GF-D8 (cell line): ENCODE measurements at regions not wholly inside any gene's neighbourhood (a gene's known extent, or its start where the extent isn't known, plus 50 kb on each side); places are given as distances from the start of the nearest gene placed in this dataset.

Experiments used
- DNase-seq: peaks from one replicate; lab custom pipeline; 2025; lab: John Stamatoyannopoulos, UW

DNA sequence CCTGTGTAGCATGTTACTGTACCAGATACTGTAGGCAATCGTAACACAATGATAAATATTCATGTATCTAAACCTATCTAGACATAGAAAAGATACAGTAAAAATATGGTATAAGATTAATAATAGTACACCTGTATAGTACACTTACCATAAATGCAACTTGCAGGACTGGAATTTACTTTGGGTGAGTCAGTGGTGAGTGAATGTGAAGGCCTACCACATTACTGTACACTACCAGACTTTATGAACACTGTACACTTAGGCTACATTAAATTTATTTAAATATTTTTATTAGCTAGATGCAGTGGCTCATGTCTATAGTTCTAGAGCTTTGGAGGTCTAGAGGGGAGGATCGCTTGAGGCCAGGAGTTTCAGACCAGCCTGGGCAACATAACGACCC, 186.6 kb upstream of the ROPN1 start:
- no peak for DNase-seq

DNA sequence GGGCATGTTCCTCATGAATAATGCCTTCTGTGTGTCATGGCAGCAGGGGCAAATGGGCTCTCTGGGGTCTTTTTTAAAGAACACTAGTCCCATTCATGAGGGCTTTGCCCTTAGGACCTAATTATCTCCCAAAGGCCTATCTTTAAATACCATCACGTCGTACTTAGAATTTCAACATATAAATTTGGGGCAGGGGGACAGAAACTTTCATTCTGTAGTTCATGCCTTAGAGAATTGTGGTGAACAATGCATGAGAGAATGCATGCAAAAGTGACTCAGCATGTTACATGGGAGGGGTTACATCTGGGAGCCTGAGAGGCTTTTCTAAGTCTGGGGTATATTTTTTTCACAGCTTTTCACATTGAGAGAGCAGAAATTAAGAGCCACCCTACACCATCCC, 208.5 kb upstream of the ROPN1 start:
- no peak for DNase-seq

DNA sequence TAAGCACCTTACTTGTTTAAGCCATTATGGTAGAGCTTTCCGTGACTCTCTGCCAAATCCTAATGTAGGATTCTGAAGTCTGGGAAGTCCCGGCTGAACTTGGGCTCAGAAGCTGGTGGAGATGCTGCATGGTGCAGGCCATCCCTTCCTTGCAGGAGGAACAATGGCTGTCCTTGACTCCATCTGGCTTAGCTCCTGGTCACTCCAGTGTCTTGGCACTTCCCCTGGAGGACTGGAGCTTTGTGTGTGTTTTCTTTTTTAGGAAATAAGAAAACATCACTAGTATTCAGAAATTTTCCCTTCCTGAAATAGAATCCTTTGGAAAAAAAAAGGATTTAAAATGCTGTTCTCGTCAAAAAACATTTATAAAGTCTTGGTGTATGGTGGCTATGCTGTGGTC, 209.3 kb upstream of the ROPN1 start:
- DNase-seq, result no peak

DNA sequence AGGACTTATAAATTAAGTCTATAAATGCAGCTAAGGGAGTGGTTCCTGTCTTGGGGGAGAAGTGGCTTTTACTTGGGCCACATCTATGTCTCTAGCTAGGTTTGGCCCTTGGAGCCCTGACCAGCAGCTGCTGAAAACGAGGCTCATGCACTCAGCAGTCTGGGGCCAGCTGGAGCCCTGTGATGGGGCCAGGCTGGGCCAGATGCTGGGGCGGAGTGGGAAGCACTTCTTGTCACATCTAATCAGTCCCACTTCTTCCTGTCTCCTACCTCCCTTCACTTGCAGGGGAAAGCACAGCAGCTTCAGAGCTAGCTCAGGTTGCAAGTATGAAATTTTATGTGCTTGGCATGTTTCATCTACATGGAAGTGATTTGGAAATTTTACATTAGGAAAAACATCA, 209.9 kb upstream of the ROPN1 start:
- no peak for DNase-seq

DNA sequence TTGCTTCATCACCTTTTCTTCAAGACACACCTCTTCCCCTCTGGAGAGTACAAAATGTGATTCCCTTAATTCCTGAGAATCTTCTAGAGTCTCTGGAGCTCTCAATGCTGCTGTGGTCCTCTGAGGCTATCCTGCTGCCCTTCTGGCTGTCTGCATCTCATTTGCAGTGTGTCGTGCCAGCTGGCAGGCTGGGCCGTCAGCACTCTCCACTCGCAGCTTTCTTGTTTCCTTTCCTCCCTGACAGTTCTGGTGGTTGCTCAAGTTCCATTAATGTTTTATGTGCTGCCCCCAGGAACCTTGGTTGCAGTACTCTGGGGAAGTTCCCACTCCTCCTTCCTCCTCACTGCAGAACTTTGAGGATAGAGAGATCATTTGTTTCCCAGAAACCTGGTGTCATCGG, 210.8 kb upstream of the ROPN1 start:
- no peak for DNase-seq

DNA sequence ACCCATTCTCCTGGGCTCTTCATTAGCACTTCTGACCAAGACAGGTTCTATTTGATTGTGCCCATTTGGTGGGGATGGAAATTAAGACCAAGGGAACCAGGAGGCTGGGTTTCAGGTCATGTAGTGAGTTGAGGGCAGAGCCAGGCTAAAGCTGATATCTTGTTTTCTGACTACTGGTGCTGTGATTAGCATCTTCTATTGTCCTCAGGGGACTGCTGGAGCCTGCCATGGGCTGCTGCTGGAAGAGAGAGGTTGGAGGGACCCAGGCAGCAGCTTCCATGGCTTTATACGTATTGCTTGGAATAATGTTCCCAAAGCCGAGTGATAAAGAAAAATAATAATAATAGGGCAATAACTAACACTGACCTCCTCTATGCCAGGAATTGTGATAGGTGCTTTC, 211.4 kb upstream of the ROPN1 start:
- DNase-seq, result no peak

DNA sequence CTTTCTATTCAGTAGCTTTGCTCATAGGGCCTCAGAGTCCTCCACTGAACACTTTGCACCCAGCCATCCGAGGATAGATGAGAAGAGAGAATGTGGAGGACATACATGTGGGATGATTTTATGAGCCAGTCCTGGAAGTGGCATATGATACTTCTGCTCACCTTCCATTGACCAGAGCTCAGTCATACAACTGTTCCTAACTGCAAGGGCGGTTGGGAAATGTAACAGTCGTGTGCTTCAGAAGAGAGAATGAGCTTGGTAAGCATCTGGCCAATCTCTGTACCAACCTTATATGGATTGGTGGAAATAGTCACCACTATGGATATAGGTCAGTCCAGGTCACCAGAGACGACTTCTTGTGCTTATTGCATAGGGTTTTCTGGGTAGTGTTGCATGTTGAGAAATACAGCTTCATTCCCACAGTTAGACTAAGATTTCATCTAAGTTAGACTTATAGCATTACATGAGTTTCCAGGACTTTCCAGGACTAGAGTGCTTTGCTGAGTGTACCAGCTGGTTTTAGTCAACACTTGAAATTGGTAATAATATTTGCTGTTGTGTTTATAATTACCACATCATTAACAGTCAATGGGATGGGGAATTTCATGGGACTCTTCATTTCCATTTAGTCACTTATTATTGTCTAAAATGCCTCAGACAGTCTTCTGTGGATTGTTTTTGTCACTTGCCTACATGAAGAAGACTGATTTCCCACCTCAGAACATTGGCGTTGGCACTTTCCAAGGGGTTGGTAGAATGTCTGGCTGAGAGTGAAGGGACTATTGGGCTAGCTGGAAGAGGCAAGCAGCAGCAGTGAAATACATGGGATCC, 214.5 kb upstream of the ROPN1 start:
- no peak for DNase-seq

DNA sequence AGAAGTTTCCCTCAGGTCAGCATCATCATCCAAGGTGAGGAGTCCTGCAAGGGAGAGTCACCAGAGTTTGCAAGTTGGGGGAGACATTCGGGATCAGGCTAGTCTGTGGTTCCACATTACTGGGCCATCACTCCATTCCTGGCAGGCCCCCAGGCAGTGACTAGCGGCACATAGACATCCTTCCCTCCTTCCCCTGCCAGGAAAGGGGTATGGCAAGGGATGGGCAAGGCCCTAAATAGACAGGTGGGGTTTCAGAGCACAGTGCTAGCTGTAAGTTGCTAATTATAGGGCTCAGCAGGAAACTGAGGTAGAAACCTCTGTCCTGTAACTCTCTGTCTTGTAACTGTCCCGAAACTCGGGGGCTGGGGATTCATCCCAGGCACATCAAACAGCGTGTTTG, 215.2 kb upstream of the ROPN1 start:
- no peak for DNase-seq

DNA sequence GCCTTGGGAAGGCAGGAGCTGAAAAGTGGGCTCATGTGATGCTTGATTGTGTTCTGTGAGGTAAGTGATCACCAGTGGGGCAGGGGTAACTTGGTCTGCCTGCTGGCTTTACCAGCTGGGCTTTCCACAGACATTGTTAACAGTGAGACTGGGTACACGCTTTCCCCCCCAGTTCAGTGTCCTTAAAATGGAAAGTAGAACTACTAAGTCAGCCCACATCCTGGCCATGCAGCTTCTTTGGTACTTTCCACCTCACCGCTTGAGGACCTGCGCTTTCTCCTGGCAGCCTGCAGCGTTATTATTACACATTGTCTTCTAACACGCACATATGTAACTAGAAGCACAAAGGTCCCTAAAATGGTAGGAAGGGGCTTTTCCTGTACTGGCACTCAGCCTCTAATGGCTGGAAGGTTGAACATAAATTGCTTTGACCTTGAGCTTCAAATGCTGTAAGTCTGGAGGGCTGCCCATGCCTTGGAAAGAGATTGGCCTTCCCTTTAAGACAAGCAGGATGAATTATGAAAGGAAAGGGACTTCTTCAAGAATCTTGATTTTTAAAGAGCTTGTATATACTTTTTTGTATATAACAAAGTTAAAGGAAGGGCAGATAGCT, 216.1 kb upstream of the ROPN1 start:
- no peak for DNase-seq

DNA sequence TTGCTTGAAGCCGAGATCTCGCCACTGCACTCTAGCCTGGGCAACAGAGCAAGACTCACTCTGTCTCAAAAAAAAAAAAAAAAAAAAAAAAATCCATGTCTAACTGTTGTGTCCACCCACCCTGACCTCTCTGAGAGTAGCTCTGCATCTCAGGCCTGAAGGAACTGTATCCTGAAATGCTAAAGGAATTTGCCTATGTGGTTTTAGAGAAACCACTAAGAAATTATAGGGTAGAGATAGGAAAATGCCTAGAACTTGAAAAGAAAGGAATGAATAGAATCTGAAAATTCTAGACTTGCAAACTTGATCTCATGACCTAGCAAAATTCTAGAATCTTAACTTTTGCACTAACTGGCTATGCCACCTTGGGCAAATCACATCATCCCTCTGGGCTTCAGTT, 217.5 kb upstream of the ROPN1 start:
- no peak for DNase-seq

DNA sequence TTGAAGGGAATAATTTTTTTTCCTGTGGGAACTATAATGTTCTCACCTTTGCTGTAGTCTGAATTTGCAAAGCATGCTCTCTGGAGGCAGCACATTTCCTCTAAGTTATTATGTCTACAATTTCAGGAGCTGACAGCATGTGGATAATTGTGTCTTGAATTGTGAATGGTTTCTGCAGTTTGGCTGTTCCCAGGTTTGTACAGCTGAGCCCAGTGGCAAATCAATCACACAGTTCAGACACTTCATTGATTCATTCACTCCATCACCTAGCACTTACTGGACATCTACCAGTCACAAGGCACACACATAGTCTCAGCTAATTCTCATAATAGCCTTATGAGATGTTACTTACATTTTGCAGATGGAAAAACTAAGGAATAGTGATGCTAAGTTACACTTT, 219.0 kb upstream of the ROPN1 start:
- DNase-seq, result no peak

DNA sequence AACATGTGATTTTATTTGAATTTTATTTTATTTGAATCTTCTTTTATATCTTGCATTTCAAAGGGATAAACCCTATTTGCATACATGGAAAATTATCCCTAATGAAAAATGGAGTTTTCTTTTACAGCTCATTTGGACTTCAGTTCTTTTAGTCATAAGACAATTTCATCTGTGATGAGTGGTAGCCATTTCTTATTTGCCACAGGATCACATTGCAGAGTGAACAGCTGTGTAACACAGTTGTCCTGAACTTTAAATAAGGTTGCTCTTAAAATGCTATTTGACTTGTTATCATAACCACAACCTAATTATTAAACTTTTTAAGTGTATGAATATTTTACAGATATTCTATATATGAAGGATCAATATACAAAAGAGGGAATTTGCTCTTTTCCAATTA, 221.7 kb upstream of the ROPN1 start:
- no peak for DNase-seq

DNA sequence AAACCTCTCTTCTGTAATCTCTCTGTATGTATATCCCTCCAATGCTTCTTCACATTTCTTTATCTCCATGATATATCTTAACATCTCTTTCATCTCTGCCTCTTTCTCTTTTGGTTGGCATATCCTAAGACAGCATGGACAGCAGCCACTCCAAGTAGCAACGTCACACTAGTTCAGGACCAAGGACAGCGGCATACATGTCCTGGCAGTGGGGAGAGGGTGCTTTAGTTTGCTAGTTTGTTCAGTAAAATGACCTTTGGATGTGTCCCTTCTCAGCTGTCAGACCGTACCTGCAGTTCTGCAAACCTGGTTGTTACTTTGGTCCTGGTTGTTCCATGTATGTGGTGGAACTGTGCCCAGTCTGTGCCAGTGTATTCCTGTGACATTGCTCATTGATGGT, 225.6 kb upstream of the ROPN1 start:
- no peak for DNase-seq

DNA sequence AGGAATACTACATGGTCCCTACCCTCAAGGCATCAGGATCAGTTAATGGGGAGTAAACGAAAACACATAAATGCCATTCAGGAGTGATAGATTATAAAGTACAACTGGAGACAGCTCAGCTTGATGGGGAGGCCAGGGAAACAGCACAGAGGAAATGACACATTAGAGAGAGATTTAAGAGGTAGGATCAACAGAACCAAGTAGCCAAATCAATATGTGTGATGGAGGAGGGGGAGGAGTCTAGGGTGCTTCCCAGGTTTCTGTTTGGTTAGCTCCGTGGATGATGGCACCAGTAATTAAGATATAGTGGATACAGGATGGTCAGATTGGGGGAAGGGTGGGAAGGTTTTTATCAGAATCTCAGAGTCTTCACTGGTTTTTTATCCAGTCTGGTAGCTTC, 229.5 kb upstream of the ROPN1 start:
- no peak for DNase-seq

DNA sequence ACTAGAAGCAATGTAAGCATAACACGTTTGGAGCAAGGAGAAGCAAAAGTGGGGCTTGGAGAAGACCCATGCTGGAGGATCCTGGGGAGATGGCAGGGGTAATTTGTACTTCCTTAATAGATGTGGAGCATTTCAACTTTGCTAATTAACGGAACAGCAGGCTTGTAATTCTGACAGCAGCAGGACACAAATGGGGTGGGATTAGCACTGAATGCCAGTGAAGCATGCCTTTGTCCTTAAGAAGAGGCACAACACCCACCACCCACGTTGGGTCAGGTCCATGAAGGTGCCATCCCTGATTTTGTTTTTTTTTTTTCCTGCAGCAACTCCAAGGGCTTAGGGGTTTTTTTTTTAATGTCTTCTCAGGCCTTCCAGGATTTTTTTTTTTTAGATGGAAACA, 231.9 kb upstream of the ROPN1 start:
- DNase-seq, result no peak

DNA sequence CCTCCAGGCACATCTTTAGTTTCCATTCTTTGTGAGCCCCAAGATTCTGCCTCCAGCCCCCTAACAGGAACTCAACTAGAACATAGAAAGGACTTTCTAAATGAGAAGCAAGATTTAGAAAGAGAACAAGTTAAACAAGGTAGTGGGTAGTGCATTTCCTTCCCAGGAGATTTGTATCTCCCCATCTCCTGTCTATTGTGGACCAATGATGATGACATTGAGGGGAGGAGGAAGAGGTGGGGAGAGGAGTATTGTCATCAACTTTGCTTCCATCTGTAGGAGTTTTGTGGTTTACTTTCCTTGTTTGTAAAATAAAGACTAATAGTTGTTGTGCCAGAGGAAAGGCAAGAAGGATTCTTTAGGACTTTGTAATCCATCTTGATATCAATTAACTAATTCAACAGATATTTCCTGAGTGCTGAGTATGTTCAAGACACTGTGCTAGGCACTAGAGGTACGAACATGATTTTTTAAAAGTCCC, 235.3 kb upstream of the ROPN1 start:
- no peak for DNase-seq

DNA sequence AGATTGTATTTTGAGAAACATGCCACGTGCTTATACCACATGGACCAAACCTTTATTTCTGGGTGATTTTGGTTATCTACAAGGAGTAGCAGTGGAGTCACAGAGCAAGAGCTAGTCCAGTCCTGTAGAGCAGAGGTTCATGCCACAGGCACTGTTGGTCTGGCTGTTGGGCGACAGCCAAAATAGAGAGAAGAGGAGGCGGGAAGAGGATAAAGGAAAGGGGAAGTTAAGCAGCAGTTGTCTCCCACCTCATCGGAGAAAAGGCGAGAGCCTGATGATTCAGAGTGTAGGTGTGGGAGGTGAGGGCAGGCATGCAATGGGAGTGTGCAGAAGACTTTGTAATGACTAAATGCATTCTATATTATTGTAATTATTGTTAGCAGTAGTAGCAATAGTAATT, 237.5 kb upstream of the ROPN1 start:
- DNase-seq, result no peak

DNA sequence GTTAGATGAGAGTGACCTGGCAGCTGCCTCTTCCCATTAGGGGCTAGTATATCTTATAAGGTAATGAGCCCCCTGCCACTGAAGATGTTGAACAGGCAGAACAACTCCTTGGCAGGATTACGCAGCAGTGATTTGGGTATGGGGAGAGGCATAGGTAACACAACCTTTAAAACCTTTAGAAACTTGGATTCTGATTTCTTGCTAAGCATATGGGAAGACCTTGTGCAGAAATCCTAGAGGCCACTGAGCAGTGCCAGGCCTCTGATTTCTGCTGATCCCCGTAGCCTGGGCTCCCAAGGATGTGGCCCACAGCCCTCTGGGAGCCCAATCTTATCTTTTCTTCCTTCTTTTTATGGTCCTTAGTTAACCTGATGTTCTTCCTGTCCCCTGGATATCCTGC, 237.9 kb upstream of the ROPN1 start:
- DNase-seq, result no peak

DNA sequence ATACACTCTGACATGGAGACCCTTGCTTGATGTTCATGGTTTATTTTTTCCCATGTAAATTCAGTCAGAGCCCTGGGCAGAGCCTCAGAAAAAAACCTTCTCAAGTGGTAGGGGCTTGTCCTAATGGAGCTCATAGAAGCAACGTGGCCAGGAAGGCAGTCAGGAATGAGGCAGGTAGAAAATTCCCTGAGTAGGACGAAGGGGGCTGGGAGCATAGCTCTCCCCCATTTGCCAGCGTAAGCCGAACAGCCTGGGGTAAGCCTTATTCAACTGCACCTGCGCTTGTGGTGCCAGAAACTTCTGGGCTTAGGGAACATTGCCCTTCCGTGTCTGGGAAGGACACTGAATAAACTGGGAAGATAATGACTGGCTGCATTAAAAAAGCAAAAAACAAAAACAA, 238.5 kb upstream of the ROPN1 start:
- DNase-seq, result no peak

DNA sequence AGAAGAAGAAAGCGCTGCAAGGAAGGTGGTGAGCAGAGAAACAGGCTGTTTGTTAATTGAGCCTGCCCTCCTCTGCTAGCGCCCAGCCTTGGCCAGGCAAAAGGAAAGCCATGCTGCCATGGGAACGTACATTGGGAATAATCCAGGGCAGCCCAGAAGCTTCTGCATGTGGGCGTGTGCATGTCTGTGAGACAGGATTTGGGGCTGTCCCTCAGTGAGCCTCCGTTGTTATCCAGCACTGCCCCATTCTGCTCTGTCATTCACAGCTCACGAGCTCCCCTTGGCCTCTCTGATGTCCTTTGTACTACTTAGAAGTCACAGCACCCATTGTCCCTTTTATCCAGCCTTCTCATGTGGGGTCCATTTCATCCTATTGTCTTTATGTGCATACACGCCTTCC, 239.1 kb upstream of the ROPN1 start:
- DNase-seq, result no peak

DNA sequence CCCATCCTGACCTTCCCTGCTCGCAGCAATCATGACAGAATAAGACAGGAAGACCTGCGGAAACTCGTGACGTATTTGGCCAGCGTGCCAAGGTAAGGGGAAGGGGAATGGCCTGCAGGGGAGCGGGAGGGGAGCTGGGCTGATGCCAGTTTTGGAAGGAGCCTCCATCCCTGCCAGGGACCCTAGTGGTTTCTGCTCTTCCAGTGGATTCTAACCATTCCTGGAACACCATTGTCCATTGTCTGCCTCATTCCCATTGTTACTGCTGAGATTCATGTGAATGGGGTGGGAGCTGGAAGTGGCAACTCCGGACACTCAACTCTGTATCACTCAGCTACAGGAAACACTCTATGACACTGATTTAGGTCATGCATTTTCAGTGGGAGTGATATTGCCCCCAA, 242.9 kb upstream of the ROPN1 start:
- DNase-seq, result no peak

DNA sequence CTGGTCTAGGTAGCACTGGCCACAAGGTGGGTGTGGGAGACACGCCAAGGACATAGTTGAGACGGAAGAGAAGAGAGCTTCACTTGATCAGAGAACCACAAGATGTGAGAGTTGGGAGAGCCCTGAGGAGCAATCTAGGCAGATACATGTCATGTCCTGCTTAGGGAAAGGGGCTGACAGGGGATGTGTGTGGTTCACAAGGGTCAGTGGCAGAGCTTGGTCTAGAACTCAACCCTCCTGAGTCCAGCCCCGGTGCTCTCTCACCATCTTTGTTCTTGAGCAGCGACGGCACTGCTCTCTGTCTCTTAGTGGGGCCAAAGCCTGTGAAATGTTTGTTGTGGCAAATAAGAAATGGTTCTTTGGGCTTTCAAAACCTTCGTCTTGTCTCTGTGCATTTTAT, 243.5 kb upstream of the ROPN1 start:
- no peak for DNase-seq

DNA sequence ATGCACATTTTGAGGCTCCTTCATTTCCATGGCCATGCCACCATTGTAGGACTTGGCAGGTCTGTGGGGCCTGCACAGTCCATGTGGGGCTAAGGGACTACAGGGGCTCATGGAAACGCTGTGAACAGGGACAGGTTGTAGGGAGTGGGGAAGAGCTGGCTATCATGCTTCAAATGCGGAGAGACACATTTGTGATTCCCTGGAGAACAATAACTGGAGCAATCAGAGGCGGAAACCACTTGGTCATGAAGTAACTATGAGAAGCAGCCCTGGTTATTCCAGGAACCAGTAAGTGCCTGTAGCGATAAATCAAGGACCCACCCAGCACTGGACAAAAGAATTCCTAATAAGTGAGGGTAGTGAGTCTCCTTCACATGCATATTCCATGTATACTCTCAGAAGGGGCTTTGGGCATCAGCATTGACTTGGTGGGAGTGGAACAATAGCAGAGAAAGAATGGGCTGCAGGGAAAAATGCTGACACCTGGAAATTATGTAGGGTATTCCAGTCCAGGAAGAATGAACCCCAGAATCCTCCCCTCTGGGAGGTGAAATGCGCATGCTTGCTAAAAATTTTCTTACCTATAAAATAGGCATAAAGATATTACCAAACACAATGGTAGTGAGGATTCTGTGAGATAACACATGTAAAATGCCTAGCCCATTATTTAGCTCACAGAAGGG, 251.4 kb upstream of the ROPN1 start:
- no peak for DNase-seq
